Hepatic stellate cell (primary cell): ENCODE measurements at regions not wholly inside any gene's neighbourhood (a gene's known extent, or its start where the extent isn't known, plus 50 kb on each side); places are given as distances from the start of the nearest gene placed in this dataset.

Experiments used
- DNase-seq: peaks from one replicate; pipeline ENCODE4 v3.0.0; 2011; ENCODE audit warnings: low spot score

- no peak for DNase-seq
Measured at GRCh38 chr7:42351316-42351935, 114.4 kb upstream of the GLI3 start.

- DNase-seq = no peak
Measured at GRCh38 chr7:42350801-42351200, 113.8 kb upstream of the GLI3 start.

- DNase-seq = no peak
Measured at GRCh38 chr7:42348631-42349030, 111.6 kb upstream of the GLI3 start.

GRCh38 chr7:42348071-42348470, 111.1 kb upstream of the GLI3 start:
- no peak for DNase-seq

GRCh38 chr7:42347616-42348015, 110.6 kb upstream of the GLI3 start:
- no peak for DNase-seq

GRCh38 chr7:42345478-42346299, 108.7 kb upstream of the GLI3 start:
- DNase-seq = no peak

- no peak for DNase-seq
Measured at GRCh38 chr7:42344198-42344755, 107.3 kb upstream of the GLI3 start.

- DNase-seq = no peak
Measured at GRCh38 chr7:42342381-42342780, 105.4 kb upstream of the GLI3 start.

- DNase-seq = no peak
Measured at GRCh38 chr7:42340436-42340835, 103.4 kb upstream of the GLI3 start.

GRCh38 chr7:42338916-42339540, 102.0 kb upstream of the GLI3 start:
- no peak for DNase-seq

- no peak for DNase-seq
Measured at GRCh38 chr7:42338231-42338915, 101.4 kb upstream of the GLI3 start.

- no peak for DNase-seq
Measured at GRCh38 chr7:42337225-42337905, 100.4 kb upstream of the GLI3 start.

- DNase-seq = no peak
Measured at GRCh38 chr7:42332605-42333222, 95.7 kb upstream of the GLI3 start.

GRCh38 chr7:42319631-42320030, 82.6 kb upstream of the GLI3 start:
- no peak for DNase-seq

- DNase-seq = no peak
Measured at GRCh38 chr7:42315631-42316030, 78.6 kb upstream of the GLI3 start.

GRCh38 chr7:42315103-42315502, 78.1 kb upstream of the GLI3 start:
- DNase-seq = no peak

- DNase-seq = no peak
Measured at GRCh38 chr7:42314696-42315095, 77.7 kb upstream of the GLI3 start.

GRCh38 chr7:42311195-42311594, 74.2 kb upstream of the GLI3 start:
- no peak for DNase-seq

- DNase-seq = no peak
Measured at GRCh38 chr7:42292991-42293521, 56.0 kb upstream of the GLI3 start.

GRCh38 chr7:42289473-42289872, 52.5 kb upstream of the GLI3 start:
- DNase-seq = no peak
